ENCODE measurements at regions not wholly inside any gene's neighbourhood (a gene's known extent, or its start where the extent isn't known, plus 50 kb on each side); places are given as distances from the start of the nearest gene placed in this dataset.
"Not testable (repeated sequence)": the region's sequence is repeated elsewhere in the genome, so short reads cannot be mapped to it uniquely, and the experiment has no call there.

DNA sequence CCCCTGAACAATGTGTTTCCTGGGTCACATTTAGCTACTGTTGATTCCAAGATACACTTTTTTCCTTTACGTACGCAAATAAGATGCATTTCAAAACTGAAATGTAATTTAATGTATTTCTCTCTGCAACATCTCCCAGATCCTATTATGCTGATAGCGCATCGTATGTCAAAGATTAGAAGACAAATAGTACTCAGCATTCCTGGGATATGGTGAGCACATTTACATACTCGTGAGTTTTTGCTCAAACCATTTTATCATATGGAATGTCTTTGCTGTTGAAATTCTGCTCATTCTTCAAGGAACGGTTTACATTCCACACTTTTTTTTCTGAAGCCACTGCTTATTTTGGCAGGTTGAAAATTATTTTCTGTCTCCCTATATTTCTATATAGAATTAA, 221.4 kb downstream of the OXSM start:
- Histone ChIP-seq H3K27me3 (no peaks in the 10 kb centered on the region), H3K36me3 (no peaks in the 10 kb centered on the region), H3K9me3 (no peaks in the 10 kb centered on the region), H3K4me1 (no peaks in the 10 kb centered on the region), H3K27ac (no peak overlapping the region), H3K4me3 (no peak overlapping the region)
- TF ChIP-seq CTCF (IDR thresholded peaks at IDR 0.05) (no peak), POLR2A (IDR thresholded peaks at IDR 0.05) (no peak)
- DNase-seq, result no peak

GRCh38 chr3:26012241-26012745, 222.4 kb downstream of the OXSM start:
- no peak for TF ChIP-seq POLR2A (IDR thresholded peaks at IDR 0.05)
- TF ChIP-seq CTCF (IDR thresholded peaks at IDR 0.05), result no peak
- Histone ChIP-seq H3K4me1 (no peaks in the 10 kb centered on the region), H3K36me3 (no peaks in the 10 kb centered on the region), H3K4me3 (no peak overlapping the region), H3K9me3 (no peaks in the 10 kb centered on the region), H3K27ac (no peak overlapping the region), H3K27me3 (no peaks in the 10 kb centered on the region)
- DNase-seq, result no peak

DNA sequence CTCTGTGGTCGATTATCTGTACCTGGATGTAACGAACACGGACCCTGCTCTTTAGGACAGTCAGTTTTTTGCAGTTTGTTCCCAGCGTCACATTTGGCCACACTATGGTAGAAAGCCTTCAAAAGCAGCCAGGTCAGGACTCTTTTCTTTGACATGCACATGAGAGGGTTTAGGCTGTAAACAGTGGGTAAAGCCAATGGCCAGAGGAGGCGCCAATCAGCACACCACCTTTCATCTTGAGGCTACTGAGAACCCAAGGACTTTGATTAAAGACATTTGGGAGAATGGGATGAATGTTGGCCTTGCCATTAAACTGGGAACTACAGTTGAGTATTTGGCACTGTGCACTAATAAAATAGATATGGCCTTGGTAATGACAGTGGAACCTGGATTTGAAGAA, 225.9 kb downstream of the OXSM start:
- no peak for TF ChIP-seq CTCF (IDR thresholded peaks at IDR 0.05)
- TF ChIP-seq POLR2A (IDR thresholded peaks at IDR 0.05), result no peak
- no peaks in the 10 kb centered on the region for H3K27me3 ChIP-seq
- no peaks in the 10 kb centered on the region for H3K9me3 ChIP-seq
- H3K36me3 ChIP-seq, result no peaks in the 10 kb centered on the region
- no peak for DNase-seq
- no peak overlapping the region for H3K4me3 ChIP-seq
- no peaks in the 10 kb centered on the region for H3K4me1 ChIP-seq
- no peak overlapping the region for H3K27ac ChIP-seq

DNA sequence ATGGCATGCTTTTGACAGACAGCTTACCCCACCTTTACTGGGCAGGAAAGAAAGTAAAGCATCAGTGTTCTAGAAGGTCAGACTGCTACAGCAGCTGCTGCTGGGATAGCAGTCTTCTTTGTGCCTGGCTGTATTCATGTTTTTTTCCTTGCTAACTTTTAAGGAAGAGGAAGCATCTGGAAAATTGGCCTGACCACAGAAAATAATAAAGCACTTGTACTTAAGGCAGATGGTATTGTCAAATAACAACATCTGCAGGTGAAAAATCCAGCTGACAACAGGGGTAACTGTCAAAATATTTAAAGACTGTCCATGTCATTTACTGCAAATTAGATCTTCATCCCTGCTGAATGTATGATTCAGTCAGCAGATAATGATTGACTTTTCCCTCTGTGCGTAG, 229.0 kb downstream of the OXSM start:
- DNase-seq, result no peak
- Histone ChIP-seq H3K9me3 (no peaks in the 10 kb centered on the region), H3K4me3 (no peak overlapping the region), H3K36me3 (no peaks in the 10 kb centered on the region), H3K27me3 (no peaks in the 10 kb centered on the region), H3K4me1 (no peaks in the 10 kb centered on the region), H3K27ac (no peak overlapping the region)
- TF ChIP-seq CTCF (IDR thresholded peaks at IDR 0.05) (no peak), POLR2A (IDR thresholded peaks at IDR 0.05) (no peak)

- not testable (repeated sequence) for H3K9me3 ChIP-seq, H3K36me3 ChIP-seq, H3K4me1 ChIP-seq, DNase-seq, H3K27ac ChIP-seq, H3K4me3 ChIP-seq, H3K27me3 ChIP-seq
These were observed 234.3 kb downstream of the OXSM start for GRCh38 chr3:26024206-26024605.

DNA sequence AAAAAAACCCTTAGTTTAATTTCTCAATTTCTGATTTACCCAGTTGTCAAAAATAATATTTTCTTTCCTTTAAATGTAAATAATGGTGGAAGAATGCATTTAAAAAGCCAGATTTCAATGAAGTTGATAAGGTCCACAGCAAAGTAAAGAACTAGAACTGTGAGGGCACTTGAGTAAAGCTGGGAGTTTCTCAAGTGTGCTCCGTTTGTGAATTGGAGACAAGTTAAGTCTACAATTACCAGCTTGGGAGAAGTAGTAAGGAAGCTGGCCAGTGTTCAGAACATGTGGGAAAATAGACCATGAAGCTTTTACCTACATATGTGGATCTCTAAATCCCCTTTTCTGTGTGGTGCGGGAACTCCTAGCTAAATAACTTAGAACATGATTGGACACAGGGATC, 239.4 kb downstream of the OXSM start:
- no peak overlapping the region for H3K27ac ChIP-seq
- no peaks in the 10 kb centered on the region for H3K27me3 ChIP-seq
- H3K4me3 ChIP-seq, result no peak overlapping the region
- no peak for TF ChIP-seq POLR2A (IDR thresholded peaks at IDR 0.05)
- no peaks in the 10 kb centered on the region for H3K9me3 ChIP-seq
- DNase-seq, result no peak
- H3K36me3 ChIP-seq, result no peaks in the 10 kb centered on the region
- H3K4me1 ChIP-seq, result no peaks in the 10 kb centered on the region

- H3K4me1 ChIP-seq, H3K9me3 ChIP-seq, H3K27ac ChIP-seq, H3K36me3 ChIP-seq, H3K4me3 ChIP-seq, DNase-seq, H3K27me3 ChIP-seq: not testable (repeated sequence)
These were observed 252.2 kb downstream of the OXSM start for GRCh38 chr3:26042126-26042525.
